Heart right ventricle (tissue), 16 donors: ENCODE measurements at regions not wholly inside any gene's neighbourhood (a gene's known extent, or its start where the extent isn't known, plus 50 kb on each side); places are given as distances from the start of the nearest gene placed in this dataset.

Source experiments
- ATAC-seq, 8 donors: fragments of 200-7000 bp; cut with Tn5 transposase; one replicate each; pipeline ENCODE4 v1.9.1; 2020; ENCODE audit warnings: mild to moderate bottlenecking in 8 of 8, moderate library complexity in 8 of 8, moderate number of reproducible peaks in 1 of 8
- DNase-seq, 2 donors: peaks; one replicate each; pipeline ENCODE4 v3.0.0-alpha.2; 2020
- H3K27ac ChIP-seq, 10 donors: fragments of 200-600 bp; sonication (generic) in 2 of 10; one replicate each; pipeline versions ENCODE4 v1.5.0 to v1.8.0; 2020 to 2022; ENCODE audit warnings: mild to moderate bottlenecking in 3 of 10
- H3K27me3 ChIP-seq, 7 donors: fragments of 200-600 bp; one replicate each; pipeline ENCODE4 v1.8.0; 2021 to 2022; ENCODE audit warnings: mild to moderate bottlenecking in 2 of 7
- H3K36me3 ChIP-seq, 9 donors: fragments of 200-600 bp; sonication (generic) in 1 of 9; one replicate each; pipeline versions ENCODE4 v1.5.0 to v1.8.0; 2020 to 2022; ENCODE audit warnings: mild to moderate bottlenecking in 2 of 9
- H3K4me1 ChIP-seq, 9 donors: fragments of 200-600 bp; sonication (generic) in 1 of 9; one replicate each; pipeline versions ENCODE4 v1.5.0 to v1.8.0; 2020 to 2022; ENCODE audit warnings: mild to moderate bottlenecking in 4 of 9
- H3K4me3 ChIP-seq, 10 donors: fragments of 200-600 bp; sonication (generic) in 2 of 10; one replicate each; pipeline versions ENCODE4 v1.5.0 to v1.8.0; 2020 to 2022; ENCODE audit warnings: mild to moderate bottlenecking in 7 of 10, moderate library complexity in 2 of 10
- H3K9me3 ChIP-seq, 11 donors: fragments of 200-600 bp in 10 of 11; sonication (generic) in 2 of 11; one replicate each; pipeline versions ENCODE4 v1.5.0 to v1.8.0; 2013 to 2022; ENCODE audit warnings: mild to moderate bottlenecking in 2 of 11, control low read depth in 1 of 11, moderate library complexity in 1 of 11
- WGBS, 2 donors: extraction: QIAGEN DNeasy Blood & Tissue Kit; methylation state at CpG; one replicate each; pipeline ENCODE4 v1.1.7; 2013; ENCODE audit warnings: inconsistent platforms in 1 of 2; 5-methylcytosine and 5-hydroxymethylcytosine counted together
- intact Hi-C, 10 donors: fragments of 100-400 bp; cut with DNase I; formaldehyde crosslinking; loops; one replicate each; pipeline versions ENCODE4 v1.11.1 to v1.14.2; 2022
- TF ChIP-seq, protein P1 (sequence below), 9 donors: fragments of 200-600 bp; sonication (generic) in 2 of 9; IDR thresholded peaks; one replicate each; pipeline versions ENCODE4 v1.5.0 to v1.8.0; 2021 to 2022; ENCODE audit warnings: antibody characterized with exemption in 9 of 9, mild to moderate bottlenecking in 5 of 9, moderate library complexity in 1 of 9
- donor health status: Arrhythmogenic right ventricular cardiomyopathy.
- donor health status: ischemic (EF 13 %, LVEDD 7.1; RV severe dilation, severe dysfunction).
- donor health status: healthy with polysubstance abuse.
- donor health status: DM: no; HTN: yes; CAD: no.
- donor health status: DM: no; HTN: no; CAD: no.
- donor health status: ischemic (EF 25% LVEDD 6.9; RV normal size, moderate dysfunction).
- donor health status: ischemic (EF 25% LVEDD 5.7; RV mildly dilated, moderate dysfunction).
- donor health status: healthy.
- donor health status: DM: yes; HTN: yes; CAD: no.
- donor health status: Ischemic cardiomyopathy.
- donor health status: ischemic (EF 35%, LVEDD 5.7; RV mildly dilated, moderate dysfunction).
- donor health status: nonischemic (EF 11% LVEDD 7.7; RV severe dilation, severe dysfunction).
- donor health status: DM: yes; HTN: yes; CAD: no.
- donor health status: PGD.
- donor health status: ischemic (EF 29% LVEDD 5.4; RV normal size, mild dysfunction).
- donor health status: nonischemic (EF 23%, LVEDD 6.1; RV moderate dilation, normal function).

DNA sequence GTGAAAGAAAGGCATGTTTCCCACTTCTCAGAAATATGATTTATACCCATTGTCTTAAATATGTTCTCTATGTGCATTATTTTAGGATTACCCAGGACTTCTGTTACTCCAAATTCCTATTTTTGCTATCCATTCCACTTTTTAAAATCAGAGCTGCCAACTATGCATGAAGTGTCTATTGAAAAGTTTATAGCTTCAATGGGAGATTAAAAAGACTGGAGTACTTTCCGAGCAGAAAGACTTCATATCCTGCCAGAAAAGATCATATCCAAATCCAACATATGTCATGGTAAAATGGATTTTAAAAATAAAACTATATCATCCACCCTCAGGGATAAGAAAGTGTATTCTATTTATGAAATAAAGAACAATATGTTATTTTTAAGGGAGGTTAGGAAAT, 212.7 kb downstream of the COL12A1 start:
- intact Hi-C loops: no loop called here
- TF ChIP-seq, protein P1, sequence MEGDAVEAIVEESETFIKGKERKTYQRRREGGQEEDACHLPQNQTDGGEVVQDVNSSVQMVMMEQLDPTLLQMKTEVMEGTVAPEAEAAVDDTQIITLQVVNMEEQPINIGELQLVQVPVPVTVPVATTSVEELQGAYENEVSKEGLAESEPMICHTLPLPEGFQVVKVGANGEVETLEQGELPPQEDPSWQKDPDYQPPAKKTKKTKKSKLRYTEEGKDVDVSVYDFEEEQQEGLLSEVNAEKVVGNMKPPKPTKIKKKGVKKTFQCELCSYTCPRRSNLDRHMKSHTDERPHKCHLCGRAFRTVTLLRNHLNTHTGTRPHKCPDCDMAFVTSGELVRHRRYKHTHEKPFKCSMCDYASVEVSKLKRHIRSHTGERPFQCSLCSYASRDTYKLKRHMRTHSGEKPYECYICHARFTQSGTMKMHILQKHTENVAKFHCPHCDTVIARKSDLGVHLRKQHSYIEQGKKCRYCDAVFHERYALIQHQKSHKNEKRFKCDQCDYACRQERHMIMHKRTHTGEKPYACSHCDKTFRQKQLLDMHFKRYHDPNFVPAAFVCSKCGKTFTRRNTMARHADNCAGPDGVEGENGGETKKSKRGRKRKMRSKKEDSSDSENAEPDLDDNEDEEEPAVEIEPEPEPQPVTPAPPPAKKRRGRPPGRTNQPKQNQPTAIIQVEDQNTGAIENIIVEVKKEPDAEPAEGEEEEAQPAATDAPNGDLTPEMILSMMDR (IDR thresholded peaks at IDR 0.05): no peak
- 73 to 84% methylated on average over 1 of the region's 1 CpG for WGBS, 2 donors
- ATAC-seq (no peak), DNase-seq (no peak)
- H3K27me3 ChIP-seq: no peaks in the 10 kb centered on the region
- no peaks in the 10 kb centered on the region for H3K4me1 ChIP-seq
- no peak overlapping the region for H3K27ac ChIP-seq
- no peak overlapping the region for H3K4me3 ChIP-seq
- no peaks in the 10 kb centered on the region for H3K36me3 ChIP-seq
- H3K9me3 ChIP-seq: no peaks in the 10 kb centered on the region

GRCh38 chr6:74991573-74992332, 214.1 kb downstream of the COL12A1 start:
- H3K4me1 ChIP-seq: no peaks in the 10 kb centered on the region
- TF ChIP-seq, protein P1 (IDR thresholded peaks at IDR 0.05): peak in 5 of 9 donors; percentile 13 to 29 (median 21)
- WGBS, 2 donors: 77% methylated on average over 3 of the region's 3 CpGs
- peak in 1 of 8 donors; percentile 38 for ATAC-seq
- no peaks in the 10 kb centered on the region for H3K36me3 ChIP-seq
- H3K4me3 ChIP-seq: no peak overlapping the region
- intact Hi-C loops: no loop called here
- no peak overlapping the region for H3K27ac ChIP-seq
- H3K9me3 ChIP-seq: peaks cover 0 to 8% (median 3%) of the 10 kb centered on the region in 11 donors
- H3K27me3 ChIP-seq: no peaks in the 10 kb centered on the region
- DNase-seq: no peak

DNA sequence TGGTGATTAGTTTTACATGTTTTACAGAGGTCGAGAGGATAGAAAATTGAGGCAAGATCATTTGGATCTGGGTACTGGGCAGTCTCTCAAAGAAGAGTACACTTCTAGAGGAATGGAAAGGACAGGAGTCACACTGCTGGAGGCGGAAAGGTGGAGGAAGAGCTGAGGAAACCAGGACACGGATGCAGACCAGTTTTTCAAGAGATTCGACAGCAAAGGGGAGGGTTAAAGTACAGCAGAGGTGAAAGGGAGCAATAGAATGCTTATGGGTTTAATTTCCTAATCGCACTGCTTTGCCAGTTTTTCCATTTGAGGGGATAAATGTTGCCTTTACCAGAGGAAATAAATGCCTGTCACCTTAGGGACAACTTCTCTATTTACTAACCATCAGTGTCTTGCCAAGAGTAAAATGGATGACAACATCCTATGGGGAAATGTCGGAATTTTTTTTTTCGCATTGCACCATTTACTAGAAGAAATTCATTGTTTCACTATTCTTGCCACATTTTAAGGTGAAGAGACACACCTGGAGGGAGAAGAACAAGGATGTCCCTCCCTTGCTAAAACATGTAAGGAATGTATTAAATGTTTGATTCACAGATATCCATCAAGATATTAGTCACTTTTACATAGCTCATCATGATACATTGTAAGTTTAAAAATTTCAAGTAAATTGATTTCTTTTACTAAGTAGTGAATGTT, 226.6 kb downstream of the COL12A1 start:
- H3K36me3 ChIP-seq: no peaks in the 10 kb centered on the region
- H3K27me3 ChIP-seq: no peaks in the 10 kb centered on the region
- H3K27ac ChIP-seq: no peak overlapping the region
- DNase-seq (no peak), ATAC-seq (no peak)
- TF ChIP-seq, protein P1 (IDR thresholded peaks at IDR 0.05): no peak
- H3K4me1 ChIP-seq: no peaks in the 10 kb centered on the region
- no peak overlapping the region for H3K4me3 ChIP-seq
- 86% methylated on average over 7 of the region's 7 CpGs for WGBS, 2 donors
- intact Hi-C loops: no loop called here
- H3K9me3 ChIP-seq: no peaks in the 10 kb centered on the region

GRCh38 chr6:74976701-74977100, 229.2 kb downstream of the COL12A1 start:
- intact Hi-C loops: no loop called here
- ATAC-seq (no peak), DNase-seq (no peak)
- H3K36me3 ChIP-seq: no peaks in the 10 kb centered on the region
- H3K27me3 ChIP-seq: no peaks in the 10 kb centered on the region
- no peak overlapping the region for H3K27ac ChIP-seq
- no peak overlapping the region for H3K4me3 ChIP-seq
- H3K4me1 ChIP-seq: no peaks in the 10 kb centered on the region
- TF ChIP-seq, protein P1 (IDR thresholded peaks at IDR 0.05): no peak
- WGBS, 2 donors: 79 to 81% methylated on average over 2 of the region's 2 CpGs
- H3K9me3 ChIP-seq: no peaks in the 10 kb centered on the region
